Suprapubic skin (tissue), 4 donors: ENCODE measurements at regions not wholly inside any gene's neighbourhood (a gene's known extent, or its start where the extent isn't known, plus 50 kb on each side); places are given as distances from the start of the nearest gene placed in this dataset.
"Not testable (repeated sequence)": the region's sequence is repeated elsewhere in the genome, so short reads cannot be mapped to it uniquely, and the experiment has no call there.

Source experiments
- CTCF ChIP-seq, 2 donors: fragments of 200-600 bp in 1 of 2; fragments of 450-650 bp in 1 of 2; sonication (generic) in 1 of 2; IDR thresholded peaks; one replicate each; pipeline ENCODE4 v1.5.1; 2016 to 2019; ENCODE audit warnings: antibody characterized with exemption in 2 of 2, mild to moderate bottlenecking in 1 of 2, moderate library complexity in 1 of 2
- EP300 ChIP-seq: sonication (generic); formaldehyde crosslinking; IDR thresholded peaks from one replicate; pipeline ENCODE4 v1.6.1; 2017; ENCODE audit warnings: antibody characterized with exemption
- POLR2AphosphoS5 ChIP-seq, 3 donors: sonication (generic); formaldehyde crosslinking; IDR thresholded peaks; one replicate each; pipeline ENCODE4 v1.6.1; 2017; ENCODE audit warnings: antibody characterized with exemption in 3 of 3

GRCh38 chr9:63344408-63344807 lies 1940.6 kb downstream of the FOXD4L5 start:
- TF ChIP-seq CTCF (IDR thresholded peaks at IDR 0.05); EP300; POLR2AphosphoS5 (IDR thresholded peaks at IDR 0.05): not testable (repeated sequence)
